ENCODE measurements at regions not wholly inside any gene's neighbourhood (a gene's known extent, or its start where the extent isn't known, plus 50 kb on each side); places are given as distances from the start of the nearest gene placed in this dataset.
"Not testable (repeated sequence)": the region's sequence is repeated elsewhere in the genome, so short reads cannot be mapped to it uniquely, and the experiment has no call there.

- DNase-seq: no peak
Observed at GRCh38 chr3:82240322-82240721, 478.9 kb upstream of the GBE1 start.

GRCh38 chr3:82236257-82236656, 474.8 kb upstream of the GBE1 start:
- DNase-seq: peak; percentile 2

- DNase-seq: peak; percentile 7
Observed at GRCh38 chr3:82229397-82229796, 468.0 kb upstream of the GBE1 start.

- DNase-seq: no peak
Observed at GRCh38 chr3:82224661-82225060, 463.2 kb upstream of the GBE1 start.

DNA sequence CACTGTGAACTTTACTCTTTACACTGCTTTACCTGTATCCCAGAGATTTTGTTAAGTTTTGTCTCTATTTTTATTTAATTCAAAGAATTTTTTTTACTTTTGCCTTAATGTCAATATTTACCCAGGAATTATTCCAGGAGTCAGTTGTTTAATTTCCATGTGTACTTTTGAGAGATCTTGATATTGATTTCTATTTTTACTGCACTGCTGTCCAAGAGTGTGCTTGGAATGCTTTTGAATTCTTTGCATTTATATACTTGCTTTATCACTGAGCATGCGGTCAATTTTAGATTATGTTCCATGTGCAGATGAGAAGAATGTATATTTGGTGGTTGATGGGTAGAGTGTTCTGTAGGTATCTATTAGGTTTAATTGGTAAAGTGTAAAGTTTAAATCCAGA, 461.0 kb upstream of the GBE1 start:
- DNase-seq: no peak

GRCh38 chr3:82217571-82217970, 456.1 kb upstream of the GBE1 start:
- no peak for DNase-seq

- peak; percentile 1 for DNase-seq
Observed at GRCh38 chr3:82208002-82208710, 446.7 kb upstream of the GBE1 start.

DNA sequence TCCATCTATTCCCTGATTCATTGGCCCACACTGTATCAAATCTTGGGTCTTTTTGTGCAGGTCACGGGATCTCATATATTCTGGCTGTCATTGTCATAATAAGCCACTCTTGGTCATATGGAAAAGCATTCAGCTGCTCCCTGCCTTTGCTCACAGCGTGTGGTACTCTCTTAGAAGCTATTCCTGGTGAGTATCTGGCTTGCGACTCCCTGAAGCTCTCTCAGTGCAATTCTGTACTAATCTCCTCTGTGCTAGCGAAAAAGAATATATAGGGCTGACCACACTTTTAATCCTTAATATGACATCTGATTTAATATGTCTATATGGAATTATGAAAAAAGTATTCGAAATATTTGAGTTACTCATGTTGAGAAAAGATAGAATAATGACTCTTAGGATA, 440.8 kb upstream of the GBE1 start:
- no peak for DNase-seq

DNA sequence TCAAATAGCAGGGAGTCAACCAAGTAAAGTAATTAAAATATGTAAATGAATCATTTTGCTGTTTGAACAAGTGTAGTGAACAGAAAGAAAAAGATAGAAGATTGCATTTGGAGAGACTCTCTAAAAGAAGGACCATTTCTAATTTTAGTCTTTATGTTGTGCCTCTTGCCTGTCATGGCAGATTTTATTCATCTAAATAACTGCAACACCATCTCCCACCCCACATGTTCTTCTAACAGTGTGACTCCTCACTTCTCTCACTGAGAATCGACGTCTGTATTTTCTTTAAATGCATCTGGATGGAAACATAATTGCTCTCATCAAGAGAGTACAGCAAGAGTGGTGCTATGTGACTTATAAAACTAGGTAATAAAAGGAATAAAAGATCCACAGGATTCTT, 439.9 kb upstream of the GBE1 start:
- DNase-seq: no peak

DNA sequence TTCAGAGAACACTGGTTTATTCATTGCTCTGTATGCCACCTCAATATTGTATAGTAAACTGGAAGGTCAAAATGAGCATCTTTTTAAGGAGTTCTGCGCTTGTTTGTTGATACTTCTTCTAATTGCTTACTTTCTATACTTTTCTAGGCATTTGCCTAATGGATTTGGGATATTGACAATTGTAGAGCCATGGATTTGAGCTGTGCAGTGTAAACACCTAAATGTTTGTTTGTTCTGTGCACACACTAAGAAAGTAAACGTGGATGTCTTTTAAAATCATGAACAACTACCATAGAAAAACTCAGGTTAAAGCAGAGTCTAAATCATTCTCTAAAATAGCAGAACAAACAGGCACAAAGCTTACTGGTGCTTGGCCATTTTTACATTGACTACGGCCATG, 436.6 kb upstream of the GBE1 start:
- DNase-seq: no peak

- no peak for DNase-seq
Observed at GRCh38 chr3:82196645-82197044, 435.2 kb upstream of the GBE1 start.

GRCh38 chr3:82194870-82195269, 433.4 kb upstream of the GBE1 start:
- DNase-seq: no peak

- no peak for DNase-seq
Observed at GRCh38 chr3:82186017-82186416, 424.6 kb upstream of the GBE1 start.

DNA sequence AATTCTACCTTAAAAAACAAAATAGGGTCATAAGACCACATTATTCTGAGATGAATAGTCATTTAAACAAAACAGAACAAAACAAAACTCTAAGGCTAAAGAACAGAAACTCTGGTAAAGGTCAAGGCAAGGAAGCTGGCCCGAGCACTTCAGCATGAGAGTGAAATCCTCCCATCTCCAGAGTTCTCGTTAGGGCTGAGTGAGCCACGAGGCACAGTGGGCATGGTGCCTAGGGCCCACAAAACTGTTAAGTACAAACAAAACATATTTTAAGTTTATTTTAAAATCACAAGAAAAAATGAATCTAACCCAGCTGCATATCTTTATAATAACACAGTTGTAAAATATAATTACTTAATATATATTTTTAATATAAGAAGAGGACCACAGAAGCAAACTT, 417.8 kb upstream of the GBE1 start:
- DNase-seq: no peak

DNA sequence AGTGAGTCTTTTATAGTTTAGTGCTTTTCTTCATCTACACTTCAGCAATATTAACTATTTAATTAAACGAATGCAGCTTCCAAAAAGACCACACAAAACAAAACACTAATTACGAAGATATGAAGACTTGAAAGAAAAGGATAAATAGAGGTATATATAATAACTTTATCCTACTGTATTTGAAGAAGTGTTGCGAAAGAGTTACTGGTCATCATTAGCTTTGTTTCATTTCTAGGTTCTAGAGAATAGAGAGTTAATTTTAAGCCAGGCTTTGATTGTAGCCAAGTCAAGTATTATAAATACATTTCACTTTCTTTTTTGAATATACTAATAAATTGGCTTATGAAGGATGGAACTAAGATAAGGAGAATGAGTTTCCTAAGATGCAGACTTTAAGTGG, 416.8 kb upstream of the GBE1 start:
- no peak for DNase-seq

DNA sequence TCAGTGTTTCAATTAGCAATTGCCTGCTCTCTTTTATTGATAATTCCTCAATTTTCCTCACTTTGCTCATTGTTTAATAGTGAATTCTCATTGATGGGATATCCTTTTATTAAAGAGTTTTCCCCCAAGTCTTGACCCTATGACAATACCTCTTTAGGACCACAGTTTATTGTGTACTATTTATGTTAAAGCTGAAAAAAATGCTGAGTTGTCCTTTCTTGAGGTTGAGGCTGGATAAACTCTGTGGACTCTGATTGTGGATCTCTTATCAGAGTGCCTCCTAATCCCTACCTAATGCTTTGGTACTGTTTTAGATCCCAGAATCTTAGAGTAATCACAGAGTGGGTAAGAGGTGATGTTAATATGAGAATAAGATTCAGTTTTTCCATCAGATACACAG, 416.3 kb upstream of the GBE1 start:
- DNase-seq: no peak

DNA sequence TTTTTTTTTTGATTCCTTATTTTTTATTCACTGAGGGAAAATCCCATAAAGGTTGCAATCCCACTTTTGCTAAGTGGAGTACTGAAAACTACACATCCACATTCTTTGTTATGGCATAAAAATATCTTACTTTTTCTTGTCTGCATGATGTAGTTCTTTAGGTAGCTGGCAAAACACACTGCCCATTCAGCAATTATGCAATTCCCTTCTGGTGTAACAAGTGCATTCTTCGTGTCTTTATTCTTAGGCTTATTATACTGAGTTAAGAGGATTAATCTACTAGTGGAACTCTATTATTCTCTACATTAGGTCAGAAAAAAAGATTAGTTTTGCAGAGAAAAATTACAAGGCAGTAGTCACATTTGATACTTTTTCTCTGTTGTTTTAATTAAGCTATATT, 403.8 kb upstream of the GBE1 start:
- DNase-seq: no peak

GRCh38 chr3:82163907-82164520, 402.6 kb upstream of the GBE1 start:
- DNase-seq: peak; percentile 62

- DNase-seq: no peak
Observed at GRCh38 chr3:82157952-82158351, 396.5 kb upstream of the GBE1 start.

DNA sequence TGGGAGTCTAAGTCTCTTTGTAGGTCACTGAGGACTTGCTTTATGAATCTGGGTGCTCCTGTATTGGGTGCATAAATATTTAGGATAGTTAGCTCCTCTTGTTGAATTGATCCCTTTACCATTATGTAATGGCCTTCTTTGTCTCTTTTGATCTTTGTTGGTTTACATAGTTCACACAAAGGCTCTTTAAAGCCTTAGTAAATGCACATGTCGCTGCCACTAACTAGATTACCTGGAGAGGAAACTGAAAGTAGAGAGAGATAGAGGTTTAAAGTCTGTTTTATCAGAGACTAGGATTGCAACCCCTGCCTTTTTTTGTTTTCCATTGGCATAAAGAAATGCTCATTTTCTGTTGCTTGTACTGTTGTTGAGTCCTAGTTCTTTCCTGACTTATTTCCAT, 392.4 kb upstream of the GBE1 start:
- DNase-seq: not testable (repeated sequence)

DNA sequence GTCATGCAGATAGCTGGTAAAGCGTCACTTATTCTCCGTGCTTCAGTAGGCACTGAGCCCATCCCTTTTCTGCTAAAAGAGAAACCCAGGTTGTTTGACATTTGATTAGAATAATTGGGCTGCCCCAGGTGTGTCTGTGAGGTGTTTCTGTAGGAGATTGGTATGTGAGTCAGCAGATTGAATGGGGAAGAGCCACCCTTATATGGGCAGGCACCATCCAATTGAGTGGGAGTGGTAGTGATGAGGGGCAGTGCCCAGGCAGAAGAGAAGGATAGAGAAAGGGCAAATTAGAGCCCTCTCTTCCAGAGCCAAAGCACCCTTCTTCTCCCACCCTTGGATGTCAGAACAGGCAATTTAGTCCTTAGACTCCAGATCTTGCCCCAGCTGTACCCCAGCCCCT, 384.3 kb upstream of the GBE1 start:
- DNase-seq: no peak

- no peak for DNase-seq
Observed at GRCh38 chr3:82144811-82145210, 383.4 kb upstream of the GBE1 start.

- DNase-seq: no peak
Observed at GRCh38 chr3:82143661-82144412, 382.4 kb upstream of the GBE1 start.

DNA sequence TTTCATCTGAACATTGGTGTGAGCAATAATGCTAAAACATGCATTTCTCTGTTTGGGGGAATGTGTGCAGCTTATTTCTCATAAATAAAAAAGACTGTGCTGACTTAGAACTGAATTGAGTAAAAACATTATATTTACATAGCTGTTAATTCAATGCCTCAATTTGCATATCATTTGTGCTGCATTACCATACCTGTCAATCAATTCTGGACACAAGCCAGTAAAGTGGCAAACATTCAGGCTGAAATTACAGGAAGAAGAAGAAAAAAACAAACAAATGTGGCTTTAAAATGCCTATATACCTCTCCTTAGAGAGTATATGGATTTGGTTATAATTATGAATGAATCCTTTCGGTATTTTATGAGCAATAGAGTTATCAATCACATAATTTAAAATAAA, 380.1 kb upstream of the GBE1 start:
- DNase-seq: no peak

Data from hematopoietic multipotent progenitor cell treated with erythropoietin and hydrocortisone succinate and interleukin-3 and kit ligand, for 6 days (in vitro differentiated cells).